LNCaP clone FGC (cell line): ENCODE measurements at regions not wholly inside any gene's neighbourhood (a gene's known extent, or its start where the extent isn't known, plus 50 kb on each side); places are given as distances from the start of the nearest gene placed in this dataset.

Experiments used
- DNase-seq: peaks from one replicate; pipeline ENCODE4 v3.0.0-alpha.2; 2011; ENCODE audit warnings: low read depth
- H3K4me3 ChIP-seq: 2 replicates; pipeline ENCODE4 v1.5.1; 2011; ENCODE audit warnings: mild to moderate bottlenecking, low read depth, low read length, control low read depth
- TF ChIP-seq, protein P1 (sequence below): IDR thresholded peaks from 2 replicates; pipeline ENCODE4 v1.5.1; 2012; ENCODE audit warnings: mild to moderate bottlenecking; ENCODE audit not compliant: control insufficient read depth, insufficient read depth; ENCODE audit errors: extremely low read depth

DNA sequence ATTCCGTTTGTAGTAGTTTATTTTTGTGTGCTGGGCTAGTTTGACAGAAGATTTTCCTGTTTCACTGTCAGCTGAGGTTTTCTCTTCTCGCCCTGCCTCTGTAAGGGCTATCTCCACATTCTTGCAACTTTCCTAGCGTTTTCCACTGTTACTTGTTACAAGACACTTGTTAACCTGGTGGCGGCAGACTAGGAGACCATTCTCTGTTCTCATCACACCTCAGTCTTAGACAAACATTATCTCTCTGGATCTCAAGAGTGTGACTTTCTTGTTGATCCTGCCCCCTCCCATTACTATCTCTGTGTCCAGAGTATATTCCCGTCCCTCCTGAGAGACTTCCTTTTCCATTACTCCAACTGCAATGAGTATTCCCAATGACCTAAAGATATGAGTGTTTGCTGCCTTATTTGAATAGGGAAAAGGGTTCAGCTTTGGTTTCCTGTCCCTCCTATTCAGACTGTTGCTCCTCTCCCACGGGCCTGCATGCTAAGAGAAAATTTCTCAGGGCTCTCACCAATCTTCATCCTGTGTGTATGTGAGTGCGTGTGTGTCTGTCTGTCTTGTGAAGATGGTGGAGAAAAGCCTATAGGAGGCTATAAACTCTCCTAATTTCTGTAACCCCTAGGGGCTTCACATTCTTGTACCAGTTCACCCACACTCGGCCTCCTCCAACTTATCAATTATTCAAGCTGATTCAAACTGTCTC is 722.4 kb upstream of the POT1 start:
- DNase-seq: no peak
- TF ChIP-seq, protein P1, sequence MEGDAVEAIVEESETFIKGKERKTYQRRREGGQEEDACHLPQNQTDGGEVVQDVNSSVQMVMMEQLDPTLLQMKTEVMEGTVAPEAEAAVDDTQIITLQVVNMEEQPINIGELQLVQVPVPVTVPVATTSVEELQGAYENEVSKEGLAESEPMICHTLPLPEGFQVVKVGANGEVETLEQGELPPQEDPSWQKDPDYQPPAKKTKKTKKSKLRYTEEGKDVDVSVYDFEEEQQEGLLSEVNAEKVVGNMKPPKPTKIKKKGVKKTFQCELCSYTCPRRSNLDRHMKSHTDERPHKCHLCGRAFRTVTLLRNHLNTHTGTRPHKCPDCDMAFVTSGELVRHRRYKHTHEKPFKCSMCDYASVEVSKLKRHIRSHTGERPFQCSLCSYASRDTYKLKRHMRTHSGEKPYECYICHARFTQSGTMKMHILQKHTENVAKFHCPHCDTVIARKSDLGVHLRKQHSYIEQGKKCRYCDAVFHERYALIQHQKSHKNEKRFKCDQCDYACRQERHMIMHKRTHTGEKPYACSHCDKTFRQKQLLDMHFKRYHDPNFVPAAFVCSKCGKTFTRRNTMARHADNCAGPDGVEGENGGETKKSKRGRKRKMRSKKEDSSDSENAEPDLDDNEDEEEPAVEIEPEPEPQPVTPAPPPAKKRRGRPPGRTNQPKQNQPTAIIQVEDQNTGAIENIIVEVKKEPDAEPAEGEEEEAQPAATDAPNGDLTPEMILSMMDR: no peak
- H3K4me3 ChIP-seq: no peak overlapping the region

- DNase-seq: peak; percentile 77
- TF ChIP-seq, protein P1: no peak
- H3K4me3 ChIP-seq: no peak overlapping the region; the same call in 1 of the 2 replicates
These were observed 718.9 kb upstream of the POT1 start for GRCh38 chr7:125648543-125648942.

DNA sequence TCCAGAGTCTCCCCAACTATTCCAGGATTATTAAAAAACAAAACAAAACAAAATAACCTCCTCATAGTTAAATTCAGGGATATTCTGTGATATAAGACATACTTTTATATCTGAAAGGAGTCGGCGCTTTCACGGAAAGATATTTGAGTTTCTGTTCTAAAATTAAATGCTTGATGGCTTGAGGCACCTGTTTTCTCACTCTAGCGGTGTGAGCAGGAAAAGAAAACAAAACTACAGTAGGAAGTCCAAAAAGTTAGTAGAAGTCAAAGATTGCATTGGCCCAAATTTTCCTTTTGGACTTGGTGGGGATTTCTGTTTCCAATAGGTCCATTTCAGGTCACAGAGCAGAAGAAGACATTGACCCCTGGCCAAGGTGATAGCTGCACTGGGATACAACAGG is 716.1 kb upstream of the POT1 start:
- H3K4me3 ChIP-seq: no peak overlapping the region
- DNase-seq: no peak
- TF ChIP-seq, protein P1: no peak

- no peak overlapping the region for H3K4me3 ChIP-seq
- DNase-seq: no peak
- TF ChIP-seq, protein P1: no peak
These were observed 714.5 kb upstream of the POT1 start for GRCh38 chr7:125644109-125644508.

DNA sequence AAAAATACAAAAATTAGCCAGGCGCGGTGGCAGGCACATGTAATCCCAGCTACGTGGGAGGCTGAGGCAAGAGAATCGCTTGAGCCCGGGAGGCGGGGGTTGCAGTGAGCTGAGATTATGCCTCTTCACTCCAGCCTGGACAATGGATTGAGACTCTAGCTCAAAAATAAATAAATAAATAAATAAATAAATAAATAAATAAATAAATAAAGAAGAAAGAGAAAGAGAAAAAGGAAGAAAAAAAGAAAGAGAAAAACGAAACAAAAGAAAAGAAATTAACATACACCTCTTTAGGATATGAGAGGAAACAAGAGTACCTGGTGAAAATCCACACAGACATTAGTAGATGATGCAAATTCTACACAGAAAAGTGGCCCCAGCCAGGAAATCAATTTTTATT is 713.7 kb upstream of the POT1 start:
- DNase-seq: no peak
- no peak overlapping the region for H3K4me3 ChIP-seq
- TF ChIP-seq, protein P1: no peak

GRCh38 chr7:125641884-125642283 is 712.3 kb upstream of the POT1 start:
- H3K4me3 ChIP-seq: no peak overlapping the region
- TF ChIP-seq, protein P1: no peak
- no peak for DNase-seq

DNA sequence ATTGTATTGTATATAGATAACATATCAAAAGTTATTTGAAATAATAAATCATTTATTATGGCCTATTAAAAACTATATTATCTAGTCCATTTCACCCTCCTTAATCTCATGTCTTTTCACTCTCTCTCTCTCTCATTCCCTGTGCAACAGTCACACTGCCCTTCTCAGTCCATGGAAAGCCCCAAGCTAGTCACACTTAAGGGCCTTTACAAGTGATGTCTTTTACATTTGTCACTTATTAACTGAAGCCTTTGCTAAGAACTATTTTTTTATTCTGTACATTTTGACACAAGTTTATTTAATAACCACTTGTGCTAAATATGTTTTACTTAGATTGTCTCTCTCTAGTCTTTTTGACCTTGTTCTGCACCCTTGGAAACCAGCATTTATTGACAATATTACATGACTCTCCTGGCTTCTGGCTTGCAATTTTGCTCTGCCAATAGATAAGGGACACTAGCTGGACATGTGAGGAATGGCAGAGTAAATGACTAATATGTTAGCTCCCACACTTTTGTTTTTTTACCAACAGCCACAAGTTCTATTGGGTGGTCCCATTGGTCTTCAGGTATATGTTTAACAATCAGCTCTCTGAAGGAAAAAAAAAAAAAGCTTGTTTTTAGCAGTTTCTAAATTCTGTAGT is 706.8 kb upstream of the POT1 start:
- H3K4me3 ChIP-seq: no peak overlapping the region
- TF ChIP-seq, protein P1: no peak
- no peak for DNase-seq
